ENCODE measurements at regions not wholly inside any gene's neighbourhood (a gene's known extent, or its start where the extent isn't known, plus 50 kb on each side); places are given as distances from the start of the nearest gene placed in this dataset.

DNA sequence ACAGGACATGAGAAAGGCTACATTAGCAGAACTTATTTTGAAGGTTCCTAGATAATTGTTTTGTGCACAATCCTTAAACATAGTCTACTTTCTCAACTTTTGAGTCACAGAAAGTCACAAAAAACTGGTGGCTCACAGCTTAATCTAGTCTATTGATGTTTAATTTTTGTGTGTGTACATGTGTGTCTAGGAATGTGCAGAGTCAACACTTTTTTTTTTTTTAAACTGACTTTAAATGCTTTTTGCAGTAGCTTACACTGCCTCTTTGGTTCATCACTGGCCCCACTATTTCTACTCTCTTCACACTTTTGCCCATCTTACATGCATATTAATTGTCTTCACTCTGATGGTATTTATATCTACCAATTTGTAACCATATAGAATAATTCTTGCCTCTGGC lies 566.9 kb downstream of the BCKDHB start:
- H3K4me2 ChIP-seq (ENCODE audit: low read length): no peak overlapping the region
- no peak overlapping the region for H3K9ac ChIP-seq (ENCODE audit: low read length)
- H3K27me3 ChIP-seq (ENCODE audit: insufficient read depth, low read length): no peaks in the 10 kb centered on the region
- no peaks in the 10 kb centered on the region for H3K79me2 ChIP-seq (ENCODE audit: insufficient read depth, low read length)
- no peak overlapping the region for H3K27ac ChIP-seq (ENCODE audit: low read depth, low read length, poor library complexity, severe bottlenecking)
- H3K4me1 ChIP-seq (ENCODE audit: insufficient read depth, low read length, severe bottlenecking): no peaks in the 10 kb centered on the region
- H3F3A ChIP-seq (ENCODE audit: insufficient read depth, low read length): no peaks in the 10 kb centered on the region
- no peak for TF ChIP-seq EZH2 (IDR thresholded peaks at IDR 0.05; ENCODE audit: borderline replicate concordance, low read length)
- no peak overlapping the region for H3K4me3 ChIP-seq (ENCODE audit: low read depth, low read length, poor library complexity, severe bottlenecking)
- H3K9me3 ChIP-seq (ENCODE audit: low read length): no peaks in the 10 kb centered on the region
- no peaks in the 10 kb centered on the region for H3K36me3 ChIP-seq (ENCODE audit: insufficient read depth, low read length)
- no peak overlapping the region for H2AFZ ChIP-seq (ENCODE audit: low read length)
- no peaks in the 10 kb centered on the region for H4K20me1 ChIP-seq (ENCODE audit: insufficient read depth, low read length)
- no peaks in the 10 kb centered on the region for H3K9me2 ChIP-seq (ENCODE audit: low read depth, low read length)

DNA sequence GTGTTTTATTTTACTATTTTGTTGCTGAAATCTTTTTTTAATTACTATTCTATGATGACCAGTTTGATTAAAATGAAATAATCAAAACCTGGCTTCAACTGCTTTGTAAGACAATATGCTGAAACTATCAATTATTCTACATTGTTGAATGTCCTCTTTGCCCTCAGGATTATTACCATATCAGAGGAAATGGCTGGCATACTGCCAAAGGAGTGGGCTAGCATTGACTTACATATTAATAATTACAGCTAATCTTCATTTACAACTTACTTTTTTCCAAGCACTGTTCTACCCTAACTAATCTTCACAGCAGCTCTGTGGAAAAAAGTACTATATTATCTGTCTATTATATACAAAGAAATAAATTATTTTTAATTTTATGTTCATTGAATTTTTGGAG lies 560.5 kb downstream of the BCKDHB start:
- Histone ChIP-seq H3K79me2 (ENCODE audit: insufficient read depth, low read length) (no peaks in the 10 kb centered on the region), H3K4me3 (ENCODE audit: low read depth, low read length, poor library complexity, severe bottlenecking) (no peak overlapping the region)

DNA sequence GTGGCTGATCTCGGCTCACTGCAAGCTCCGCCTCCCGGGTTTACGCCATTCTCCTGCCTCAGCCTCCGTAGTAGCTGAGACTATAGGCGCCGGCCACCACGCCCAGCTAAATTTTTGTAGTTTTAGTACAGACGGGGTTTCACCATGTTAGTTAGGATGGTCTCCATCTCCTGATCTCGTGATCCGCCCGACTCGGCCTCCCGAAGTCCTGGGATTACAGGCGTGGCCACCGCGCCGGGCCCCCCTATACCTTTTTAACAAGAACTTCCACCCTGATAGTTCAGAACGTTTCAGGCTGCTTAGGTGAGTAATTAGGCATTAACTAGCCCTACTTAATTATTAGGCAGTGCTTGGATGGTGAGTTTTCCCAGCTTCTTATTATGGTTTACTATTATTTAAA lies 552.5 kb downstream of the BCKDHB start:
- H3K79me2 ChIP-seq (ENCODE audit: insufficient read depth, low read length): no peaks in the 10 kb centered on the region
- H3K27ac ChIP-seq (ENCODE audit: low read depth, low read length, poor library complexity, severe bottlenecking): no peak overlapping the region
- no peaks in the 10 kb centered on the region for H3K27me3 ChIP-seq (ENCODE audit: insufficient read depth, low read length)
- H3K4me1 ChIP-seq (ENCODE audit: insufficient read depth, low read length, severe bottlenecking): no peaks in the 10 kb centered on the region
- H3K9me3 ChIP-seq (ENCODE audit: low read length): no peaks in the 10 kb centered on the region
- no peaks in the 10 kb centered on the region for H4K20me1 ChIP-seq (ENCODE audit: insufficient read depth, low read length)
- no peak overlapping the region for H2AFZ ChIP-seq (ENCODE audit: low read length)
- H3K9me2 ChIP-seq (ENCODE audit: low read depth, low read length): no peaks in the 10 kb centered on the region
- H3F3A ChIP-seq (ENCODE audit: insufficient read depth, low read length): no peaks in the 10 kb centered on the region
- no peak overlapping the region for H3K4me3 ChIP-seq (ENCODE audit: low read depth, low read length, poor library complexity, severe bottlenecking)
- H3K36me3 ChIP-seq (ENCODE audit: insufficient read depth, low read length): no peaks in the 10 kb centered on the region
- no peak for TF ChIP-seq EZH2 (IDR thresholded peaks at IDR 0.05; ENCODE audit: borderline replicate concordance, low read length)
- TF ChIP-seq, protein P1, sequence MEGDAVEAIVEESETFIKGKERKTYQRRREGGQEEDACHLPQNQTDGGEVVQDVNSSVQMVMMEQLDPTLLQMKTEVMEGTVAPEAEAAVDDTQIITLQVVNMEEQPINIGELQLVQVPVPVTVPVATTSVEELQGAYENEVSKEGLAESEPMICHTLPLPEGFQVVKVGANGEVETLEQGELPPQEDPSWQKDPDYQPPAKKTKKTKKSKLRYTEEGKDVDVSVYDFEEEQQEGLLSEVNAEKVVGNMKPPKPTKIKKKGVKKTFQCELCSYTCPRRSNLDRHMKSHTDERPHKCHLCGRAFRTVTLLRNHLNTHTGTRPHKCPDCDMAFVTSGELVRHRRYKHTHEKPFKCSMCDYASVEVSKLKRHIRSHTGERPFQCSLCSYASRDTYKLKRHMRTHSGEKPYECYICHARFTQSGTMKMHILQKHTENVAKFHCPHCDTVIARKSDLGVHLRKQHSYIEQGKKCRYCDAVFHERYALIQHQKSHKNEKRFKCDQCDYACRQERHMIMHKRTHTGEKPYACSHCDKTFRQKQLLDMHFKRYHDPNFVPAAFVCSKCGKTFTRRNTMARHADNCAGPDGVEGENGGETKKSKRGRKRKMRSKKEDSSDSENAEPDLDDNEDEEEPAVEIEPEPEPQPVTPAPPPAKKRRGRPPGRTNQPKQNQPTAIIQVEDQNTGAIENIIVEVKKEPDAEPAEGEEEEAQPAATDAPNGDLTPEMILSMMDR (IDR thresholded peaks at IDR 0.05; ENCODE audit: low read length): no peak
- H3K4me2 ChIP-seq (ENCODE audit: low read length): no peak overlapping the region
- H3K9ac ChIP-seq (ENCODE audit: low read length): no peak overlapping the region

More for the DNA sequence above, 560.5 kb downstream of the BCKDHB start:
- TF ChIP-seq, protein P1 (IDR thresholded peaks at IDR 0.05; ENCODE audit: low read length): no peak
- TF ChIP-seq EZH2 (IDR thresholded peaks at IDR 0.05; ENCODE audit: borderline replicate concordance, low read length): no peak
- Histone ChIP-seq H3F3A (ENCODE audit: insufficient read depth, low read length) (no peaks in the 10 kb centered on the region), H3K4me1 (ENCODE audit: insufficient read depth, low read length, severe bottlenecking) (no peaks in the 10 kb centered on the region), H3K4me2 (ENCODE audit: low read length) (no peak overlapping the region), H3K36me3 (ENCODE audit: insufficient read depth, low read length) (no peaks in the 10 kb centered on the region), H3K9me2 (ENCODE audit: low read depth, low read length) (no peaks in the 10 kb centered on the region), H4K20me1 (ENCODE audit: insufficient read depth, low read length) (no peaks in the 10 kb centered on the region), H3K9ac (ENCODE audit: low read length) (no peak overlapping the region), H3K9me3 (ENCODE audit: low read length) (no peaks in the 10 kb centered on the region), H3K27me3 (ENCODE audit: insufficient read depth, low read length) (no peaks in the 10 kb centered on the region), H2AFZ (ENCODE audit: low read length) (no peak overlapping the region), H3K27ac (ENCODE audit: low read depth, low read length, poor library complexity, severe bottlenecking) (no peak overlapping the region)

DNA sequence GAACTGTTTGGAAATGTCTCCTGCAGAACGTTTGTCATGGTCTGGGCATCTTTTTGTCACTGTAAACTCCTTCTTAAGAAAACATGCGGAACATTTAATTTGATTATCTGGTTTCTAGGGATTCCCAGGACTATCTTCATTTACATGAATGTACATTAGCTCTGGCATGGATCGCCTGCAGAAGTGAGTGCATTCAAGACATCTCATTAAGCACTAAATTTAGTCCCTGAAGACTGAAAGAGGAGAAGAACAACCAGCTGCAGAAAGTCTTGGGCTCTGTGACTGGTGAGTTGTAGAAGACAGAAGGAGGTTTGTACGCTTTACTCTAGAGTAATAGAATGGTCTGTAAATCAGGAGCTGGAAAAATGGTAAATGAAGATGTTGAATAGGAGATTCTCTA lies 540.7 kb downstream of the BCKDHB start:
- TF ChIP-seq, protein P1 (IDR thresholded peaks at IDR 0.05; ENCODE audit: low read length): no peak
- TF ChIP-seq EZH2 (IDR thresholded peaks at IDR 0.05; ENCODE audit: borderline replicate concordance, low read length): no peak
- Histone ChIP-seq H3K4me3 (ENCODE audit: low read depth, low read length, poor library complexity, severe bottlenecking) (no peak overlapping the region), H3K27ac (ENCODE audit: low read depth, low read length, poor library complexity, severe bottlenecking) (no peak overlapping the region), H3K27me3 (ENCODE audit: insufficient read depth, low read length) (no peaks in the 10 kb centered on the region), H3F3A (ENCODE audit: insufficient read depth, low read length) (no peaks in the 10 kb centered on the region), H3K9ac (ENCODE audit: low read length) (no peak overlapping the region), H4K20me1 (ENCODE audit: insufficient read depth, low read length) (no peaks in the 10 kb centered on the region), H2AFZ (ENCODE audit: low read length) (no peak overlapping the region), H3K9me2 (ENCODE audit: low read depth, low read length) (no peaks in the 10 kb centered on the region), H3K4me1 (ENCODE audit: insufficient read depth, low read length, severe bottlenecking) (no peaks in the 10 kb centered on the region), H3K9me3 (ENCODE audit: low read length) (no peaks in the 10 kb centered on the region), H3K4me2 (ENCODE audit: low read length) (no peak overlapping the region), H3K36me3 (ENCODE audit: insufficient read depth, low read length) (no peaks in the 10 kb centered on the region), H3K79me2 (ENCODE audit: insufficient read depth, low read length) (no peaks in the 10 kb centered on the region)

Measured in OCI-LY1 (cell line).